Neural cell (in vitro differentiated cells): ENCODE measurements at regions not wholly inside any gene's neighbourhood (a gene's known extent, or its start where the extent isn't known, plus 50 kb on each side); places are given as distances from the start of the nearest gene placed in this dataset.

Experiments used
- CTCF ChIP-seq: fragments of 450-650 bp; IDR thresholded peaks from 2 replicates; pipeline ENCODE4 v1.5.1; 2014; ENCODE audit warnings: antibody characterized with exemption, mild to moderate bottlenecking, moderate library complexity; ENCODE audit not compliant: poor library complexity, severe bottlenecking
- EP300 ChIP-seq: fragments of 450-650 bp; conservative IDR thresholded peaks from 2 replicates; pipeline ENCODE4 v1.6.1; 2014; ENCODE audit warnings: antibody characterized with exemption, mild to moderate bottlenecking, moderate library complexity; ENCODE audit not compliant: poor library complexity, severe bottlenecking
- EZH2 ChIP-seq: fragments of 200-600, 300-800 bp; shearing (Covaris generic), sonication (generic); IDR thresholded peaks from 2 replicates; pipeline ENCODE4 v1.6.1; 2014; ENCODE audit warnings: antibody characterized with exemption, low read length, borderline replicate concordance, mild to moderate bottlenecking; ENCODE audit not compliant: insufficient read depth, poor library complexity, severe bottlenecking
- MXI1 ChIP-seq: fragments of 450-650 bp; conservative IDR thresholded peaks from 2 replicates; pipeline ENCODE4 v1.6.1; 2014; ENCODE audit warnings: antibody characterized with exemption, mild to moderate bottlenecking; ENCODE audit not compliant: poor library complexity, severe bottlenecking
- POLR2AphosphoS5 ChIP-seq: IDR thresholded peaks from 2 replicates; pipeline ENCODE4 v1.6.1; 2012
- REST ChIP-seq: IDR thresholded peaks from 2 replicates; pipeline ENCODE4 v1.6.1; 2012; ENCODE audit warnings: borderline replicate concordance
- SMC3 ChIP-seq: fragments of 450-650 bp; conservative IDR thresholded peaks from 2 replicates; pipeline ENCODE4 v1.6.1; 2014; ENCODE audit warnings: antibody characterized with exemption, mild to moderate bottlenecking, moderate library complexity; ENCODE audit not compliant: poor library complexity

- no peak for TF ChIP-seq MXI1
- no peak for TF ChIP-seq CTCF
- no peak for TF ChIP-seq EP300
- TF ChIP-seq REST, result no peak
- TF ChIP-seq POLR2AphosphoS5, result no peak
- TF ChIP-seq SMC3, result no peak
- TF ChIP-seq EZH2, result no peak
Measured at GRCh38 chr2:55743583-55743982, 49.9 kb upstream of the PNPT1 start.
